Fibroblast of lung (primary cell): ENCODE measurements at regions not wholly inside any gene's neighbourhood (a gene's known extent, or its start where the extent isn't known, plus 50 kb on each side); places are given as distances from the start of the nearest gene placed in this dataset.

Source experiments
- EZH2 ChIP-seq: IDR thresholded peaks from 2 replicates; pipeline ENCODE4 v1.5.1; 2012; ENCODE audit warnings: low read length, control low read depth, mild to moderate bottlenecking; ENCODE audit errors: missing control alignments
- TF ChIP-seq, protein P1 (sequence below), 2 donors: IDR thresholded peaks in 1 of 2; conservative IDR thresholded peaks in 1 of 2; 1 replicate in 1 of 2; 2 replicates in 1 of 2; pipeline ENCODE4 v1.5.1; 2011 to 2012; ENCODE audit warnings: low read length in 2 of 2, control low read depth in 1 of 2, inconsistent platforms in 1 of 2, low read depth in 1 of 2, mild to moderate bottlenecking in 1 of 2

DNA sequence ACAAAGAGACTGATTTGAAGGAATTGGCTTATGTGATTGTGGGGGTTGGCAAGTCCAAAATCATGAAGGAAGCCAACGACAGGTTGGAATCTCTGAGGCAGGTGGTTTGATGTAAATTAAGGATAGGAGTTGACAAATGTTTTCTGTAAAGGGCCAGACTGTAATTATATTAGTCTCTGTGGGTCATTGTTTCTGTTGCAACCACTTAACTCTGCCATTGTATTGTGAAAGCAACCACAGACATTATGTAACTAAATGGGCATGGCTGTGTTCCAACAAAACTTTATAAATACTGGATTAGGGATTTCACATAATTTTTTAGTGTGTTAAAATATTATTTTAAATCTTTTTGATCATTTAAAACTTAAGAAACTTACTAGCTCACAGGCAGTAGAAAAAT, 199.2 kb upstream of the MYLIP start:
- TF ChIP-seq, protein P1, sequence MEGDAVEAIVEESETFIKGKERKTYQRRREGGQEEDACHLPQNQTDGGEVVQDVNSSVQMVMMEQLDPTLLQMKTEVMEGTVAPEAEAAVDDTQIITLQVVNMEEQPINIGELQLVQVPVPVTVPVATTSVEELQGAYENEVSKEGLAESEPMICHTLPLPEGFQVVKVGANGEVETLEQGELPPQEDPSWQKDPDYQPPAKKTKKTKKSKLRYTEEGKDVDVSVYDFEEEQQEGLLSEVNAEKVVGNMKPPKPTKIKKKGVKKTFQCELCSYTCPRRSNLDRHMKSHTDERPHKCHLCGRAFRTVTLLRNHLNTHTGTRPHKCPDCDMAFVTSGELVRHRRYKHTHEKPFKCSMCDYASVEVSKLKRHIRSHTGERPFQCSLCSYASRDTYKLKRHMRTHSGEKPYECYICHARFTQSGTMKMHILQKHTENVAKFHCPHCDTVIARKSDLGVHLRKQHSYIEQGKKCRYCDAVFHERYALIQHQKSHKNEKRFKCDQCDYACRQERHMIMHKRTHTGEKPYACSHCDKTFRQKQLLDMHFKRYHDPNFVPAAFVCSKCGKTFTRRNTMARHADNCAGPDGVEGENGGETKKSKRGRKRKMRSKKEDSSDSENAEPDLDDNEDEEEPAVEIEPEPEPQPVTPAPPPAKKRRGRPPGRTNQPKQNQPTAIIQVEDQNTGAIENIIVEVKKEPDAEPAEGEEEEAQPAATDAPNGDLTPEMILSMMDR (conservative IDR thresholded peaks at IDR 0.05 in 1 of 2, IDR thresholded peaks at IDR 0.05 in 1 of 2; ENCODE audit: low read depth in 1 of 2, low read length in 2 of 2), result no peak
- no peak for TF ChIP-seq EZH2
